Bronchial epithelial cell (primary cell): ENCODE measurements at regions not wholly inside any gene's neighbourhood (a gene's known extent, or its start where the extent isn't known, plus 50 kb on each side); places are given as distances from the start of the nearest gene placed in this dataset.

ENCODE experiments used
- DNase-seq: peaks from one replicate; pipeline ENCODE4 v3.0.0-alpha.2; 2010; ENCODE audit warnings: low read depth
- FAIRE-seq: peaks from 2 replicates; lab custom pipeline; 2011; peaks lifted over from hg19 to GRCh38; lab: Jason Lieb, UNC
- H3K27me3 ChIP-seq: 2 replicates; pipeline ENCODE4 v1.5.1; 2011; ENCODE audit warnings: low read length; ENCODE audit not compliant: control insufficient read depth, insufficient read depth
- H3K36me3 ChIP-seq: 2 replicates; pipeline ENCODE4 v1.5.1; 2011; ENCODE audit warnings: low read length; ENCODE audit not compliant: control insufficient read depth, insufficient read depth
- H3K4me3 ChIP-seq: 2 replicates; pipeline ENCODE4 v1.5.1; 2011; ENCODE audit warnings: mild to moderate bottlenecking, low read depth, low read length, control low read depth
- CTCF ChIP-seq: IDR thresholded peaks from 2 replicates; pipeline ENCODE4 v1.5.1; 2011; ENCODE audit warnings: mild to moderate bottlenecking, moderate library complexity, low read length, control low read depth, inconsistent platforms; ENCODE audit not compliant: insufficient read depth, severe bottlenecking

GRCh38 chr1:29429656-29430055, 193.3 kb downstream of the PTPRU start:
- no peak for TF ChIP-seq CTCF
- Histone ChIP-seq H3K27me3 (no peaks in the 10 kb centered on the region), H3K36me3 (no peaks in the 10 kb centered on the region), H3K4me3 (no peak overlapping the region)
- no peak for DNase-seq
- no peak for FAIRE-seq

- Histone ChIP-seq H3K4me3 (no peak overlapping the region), H3K36me3 (no peaks in the 10 kb centered on the region), H3K27me3 (no peaks in the 10 kb centered on the region)
- TF ChIP-seq CTCF = no peak
- DNase-seq (no peak), FAIRE-seq (peak; percentile 36)
Measured at GRCh38 chr1:29428997-29429396, 192.7 kb downstream of the PTPRU start.

- Histone ChIP-seq H3K36me3 (no peaks in the 10 kb centered on the region), H3K4me3 (no peak overlapping the region), H3K27me3 (no peaks in the 10 kb centered on the region)
- no peak for DNase-seq
- no peak for FAIRE-seq
- TF ChIP-seq CTCF = no peak
Measured at GRCh38 chr1:29428280-29428615, 191.9 kb downstream of the PTPRU start.

GRCh38 chr1:29427614-29428279, 191.4 kb downstream of the PTPRU start:
- Histone ChIP-seq H3K27me3 (no peaks in the 10 kb centered on the region), H3K4me3 (no peak overlapping the region), H3K36me3 (no peaks in the 10 kb centered on the region)
- no peak for TF ChIP-seq CTCF
- FAIRE-seq (no peak), DNase-seq (no peak)

GRCh38 chr1:29426701-29427279, 190.5 kb downstream of the PTPRU start:
- TF ChIP-seq CTCF = no peak
- DNase-seq (peak; percentile 33), FAIRE-seq (peak; percentile 13)
- H3K4me3 ChIP-seq = no peak overlapping the region
- H3K36me3 ChIP-seq = no peaks in the 10 kb centered on the region
- no peaks in the 10 kb centered on the region for H3K27me3 ChIP-seq

GRCh38 chr1:29425631-29426030, 189.3 kb downstream of the PTPRU start:
- Histone ChIP-seq H3K27me3 (no peaks in the 10 kb centered on the region), H3K4me3 (no peak overlapping the region), H3K36me3 (no peaks in the 10 kb centered on the region)
- no peak for TF ChIP-seq CTCF
- FAIRE-seq = no peak
- DNase-seq = no peak
